HG02970 (cell line): ENCODE measurements at regions not wholly inside any gene's neighbourhood (a gene's known extent, or its start where the extent isn't known, plus 50 kb on each side); places are given as distances from the start of the nearest gene placed in this dataset.
"Not testable (repeated sequence)": the region's sequence is repeated elsewhere in the genome, so short reads cannot be mapped to it uniquely, and the experiment has no call there.

Experiments
- ATAC-seq: cut with Tn5 transposase; IDR thresholded peaks from one replicate; pipeline ENCODE4 v1.9.1; 2021; ENCODE audit warnings: mild to moderate bottlenecking, moderate library complexity, moderate number of reproducible peaks; ENCODE audit not compliant: unreplicated experiment, low FRiP score

GRCh38 chr2:129565551-129566109 is 413.8 kb upstream of the RAB6C start:
- no peak for ATAC-seq

GRCh38 chr2:129570812-129571211 is 408.7 kb upstream of the RAB6C start:
- ATAC-seq, result not testable (repeated sequence)

GRCh38 chr2:129575431-129575830 is 404.0 kb upstream of the RAB6C start:
- ATAC-seq, result no peak

- no peak for ATAC-seq
Observed at GRCh38 chr2:129575880-129576279, 403.6 kb upstream of the RAB6C start.

- ATAC-seq, result no peak
Observed at GRCh38 chr2:129580001-129580400, 399.5 kb upstream of the RAB6C start.

GRCh38 chr2:129585760-129586159 is 393.7 kb upstream of the RAB6C start:
- ATAC-seq, result no peak

GRCh38 chr2:129587426-129588064 is 391.9 kb upstream of the RAB6C start:
- no peak for ATAC-seq

- no peak for ATAC-seq
Observed at GRCh38 chr2:129604560-129604959, 374.9 kb upstream of the RAB6C start.

GRCh38 chr2:129605646-129606045 is 373.8 kb upstream of the RAB6C start:
- ATAC-seq, result no peak

GRCh38 chr2:129606496-129607270 is 372.8 kb upstream of the RAB6C start:
- ATAC-seq, result no peak

- no peak for ATAC-seq
Observed at GRCh38 chr2:129609224-129609623, 370.2 kb upstream of the RAB6C start.

- no peak for ATAC-seq
Observed at GRCh38 chr2:129610766-129611165, 368.7 kb upstream of the RAB6C start.

GRCh38 chr2:129611471-129611870 is 368.0 kb upstream of the RAB6C start:
- ATAC-seq, result no peak

GRCh38 chr2:129619471-129619870 is 360.0 kb upstream of the RAB6C start:
- ATAC-seq, result no peak

- ATAC-seq, result no peak
Observed at GRCh38 chr2:129620411-129620810, 359.1 kb upstream of the RAB6C start.

- no peak for ATAC-seq
Observed at GRCh38 chr2:129623783-129624182, 355.7 kb upstream of the RAB6C start.

- ATAC-seq, result no peak
Observed at GRCh38 chr2:129627437-129627836, 352.0 kb upstream of the RAB6C start.

GRCh38 chr2:129636692-129637091 is 342.8 kb upstream of the RAB6C start:
- no peak for ATAC-seq

GRCh38 chr2:129641371-129641770 is 338.1 kb upstream of the RAB6C start:
- ATAC-seq, result no peak

GRCh38 chr2:129642526-129643043 is 336.9 kb upstream of the RAB6C start:
- no peak for ATAC-seq

GRCh38 chr2:129645335-129645734 is 334.1 kb upstream of the RAB6C start:
- ATAC-seq, result no peak

GRCh38 chr2:129646107-129646506 is 333.4 kb upstream of the RAB6C start:
- no peak for ATAC-seq
